A673 (cell line): ENCODE measurements at regions not wholly inside any gene's neighbourhood (a gene's known extent, or its start where the extent isn't known, plus 50 kb on each side); places are given as distances from the start of the nearest gene placed in this dataset.

Experiments
- EZH2 ChIP-seq: fragments of 200-600 bp; sonication (generic); IDR thresholded peaks from 2 replicates; pipeline ENCODE4 v1.6.1; 2017; ENCODE audit warnings: borderline replicate concordance, low read depth, mild to moderate bottlenecking, mixed read lengths, antibody characterized with exemption, low read length; ENCODE audit not compliant: poor library complexity, severe bottlenecking
- TF ChIP-seq, protein P1 (sequence below): fragments of 300-800, 200-600 bp; sonication (generic); conservative IDR thresholded peaks from 2 replicates; pipeline ENCODE4 v1.5.1; 2017; ENCODE audit warnings: low read depth, mild to moderate bottlenecking, antibody characterized with exemption, low read length, moderate library complexity, mixed read lengths

DNA sequence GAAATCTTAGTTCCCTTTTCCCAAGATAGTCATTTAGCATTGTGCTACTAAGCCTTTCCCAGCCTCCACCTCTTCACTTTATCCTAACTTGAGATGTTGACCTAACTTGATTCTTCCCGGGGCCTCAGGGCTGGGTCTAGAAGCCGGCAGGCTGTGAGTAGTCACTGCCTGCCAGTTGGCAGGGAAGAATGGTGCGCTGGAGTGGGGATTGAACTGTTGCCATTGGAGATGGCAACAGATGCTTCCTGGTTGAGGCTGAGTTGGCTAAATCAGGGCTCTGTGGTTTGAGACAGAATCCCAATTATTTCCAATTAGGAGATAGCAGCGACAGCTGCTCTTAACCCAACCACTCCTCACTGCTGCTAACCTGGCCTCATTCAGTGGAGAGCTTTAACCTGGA is 343.1 kb downstream of the BRINP1 start:
- TF ChIP-seq, protein P1, sequence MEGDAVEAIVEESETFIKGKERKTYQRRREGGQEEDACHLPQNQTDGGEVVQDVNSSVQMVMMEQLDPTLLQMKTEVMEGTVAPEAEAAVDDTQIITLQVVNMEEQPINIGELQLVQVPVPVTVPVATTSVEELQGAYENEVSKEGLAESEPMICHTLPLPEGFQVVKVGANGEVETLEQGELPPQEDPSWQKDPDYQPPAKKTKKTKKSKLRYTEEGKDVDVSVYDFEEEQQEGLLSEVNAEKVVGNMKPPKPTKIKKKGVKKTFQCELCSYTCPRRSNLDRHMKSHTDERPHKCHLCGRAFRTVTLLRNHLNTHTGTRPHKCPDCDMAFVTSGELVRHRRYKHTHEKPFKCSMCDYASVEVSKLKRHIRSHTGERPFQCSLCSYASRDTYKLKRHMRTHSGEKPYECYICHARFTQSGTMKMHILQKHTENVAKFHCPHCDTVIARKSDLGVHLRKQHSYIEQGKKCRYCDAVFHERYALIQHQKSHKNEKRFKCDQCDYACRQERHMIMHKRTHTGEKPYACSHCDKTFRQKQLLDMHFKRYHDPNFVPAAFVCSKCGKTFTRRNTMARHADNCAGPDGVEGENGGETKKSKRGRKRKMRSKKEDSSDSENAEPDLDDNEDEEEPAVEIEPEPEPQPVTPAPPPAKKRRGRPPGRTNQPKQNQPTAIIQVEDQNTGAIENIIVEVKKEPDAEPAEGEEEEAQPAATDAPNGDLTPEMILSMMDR: no peak
- TF ChIP-seq EZH2: no peak
